GM13976 (cell line): ENCODE measurements at regions not wholly inside any gene's neighbourhood (a gene's known extent, or its start where the extent isn't known, plus 50 kb on each side); places are given as distances from the start of the nearest gene placed in this dataset.

ENCODE experiments used
- DNase-seq: peaks from one replicate; pipeline ENCODE4 v3.0.0; 2012; ENCODE audit warnings: low spot score
- in situ Hi-C: fragments of 300-500 bp; cut with MboI; formaldehyde crosslinking; loops from one replicate; pipeline ENCODE4 v1.12.0; 2022; ENCODE audit warnings: low sequenced_read_pairs, mixed read lengths, inconsistent platforms; ENCODE audit not compliant: unreplicated experiment
- TF ChIP-seq, protein P1 (sequence below): IDR thresholded peaks from 2 replicates; pipeline ENCODE4 v1.5.1; 2012; ENCODE audit warnings: borderline replicate concordance, mild to moderate bottlenecking; ENCODE audit not compliant: insufficient read depth; ENCODE audit errors: extremely low read depth, missing control alignments, control extremely low read depth

GRCh38 chr14:34021096-34021495 lies 70.2 kb upstream of the EGLN3 start:
- in situ Hi-C loops = no loop called here
- DNase-seq = no peak
- TF ChIP-seq, protein P1, sequence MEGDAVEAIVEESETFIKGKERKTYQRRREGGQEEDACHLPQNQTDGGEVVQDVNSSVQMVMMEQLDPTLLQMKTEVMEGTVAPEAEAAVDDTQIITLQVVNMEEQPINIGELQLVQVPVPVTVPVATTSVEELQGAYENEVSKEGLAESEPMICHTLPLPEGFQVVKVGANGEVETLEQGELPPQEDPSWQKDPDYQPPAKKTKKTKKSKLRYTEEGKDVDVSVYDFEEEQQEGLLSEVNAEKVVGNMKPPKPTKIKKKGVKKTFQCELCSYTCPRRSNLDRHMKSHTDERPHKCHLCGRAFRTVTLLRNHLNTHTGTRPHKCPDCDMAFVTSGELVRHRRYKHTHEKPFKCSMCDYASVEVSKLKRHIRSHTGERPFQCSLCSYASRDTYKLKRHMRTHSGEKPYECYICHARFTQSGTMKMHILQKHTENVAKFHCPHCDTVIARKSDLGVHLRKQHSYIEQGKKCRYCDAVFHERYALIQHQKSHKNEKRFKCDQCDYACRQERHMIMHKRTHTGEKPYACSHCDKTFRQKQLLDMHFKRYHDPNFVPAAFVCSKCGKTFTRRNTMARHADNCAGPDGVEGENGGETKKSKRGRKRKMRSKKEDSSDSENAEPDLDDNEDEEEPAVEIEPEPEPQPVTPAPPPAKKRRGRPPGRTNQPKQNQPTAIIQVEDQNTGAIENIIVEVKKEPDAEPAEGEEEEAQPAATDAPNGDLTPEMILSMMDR = no peak

- TF ChIP-seq, protein P1 = no peak
- in situ Hi-C loops = no loop called here
- no peak for DNase-seq
These were observed 69.1 kb upstream of the EGLN3 start for GRCh38 chr14:34020014-34020413.

DNA sequence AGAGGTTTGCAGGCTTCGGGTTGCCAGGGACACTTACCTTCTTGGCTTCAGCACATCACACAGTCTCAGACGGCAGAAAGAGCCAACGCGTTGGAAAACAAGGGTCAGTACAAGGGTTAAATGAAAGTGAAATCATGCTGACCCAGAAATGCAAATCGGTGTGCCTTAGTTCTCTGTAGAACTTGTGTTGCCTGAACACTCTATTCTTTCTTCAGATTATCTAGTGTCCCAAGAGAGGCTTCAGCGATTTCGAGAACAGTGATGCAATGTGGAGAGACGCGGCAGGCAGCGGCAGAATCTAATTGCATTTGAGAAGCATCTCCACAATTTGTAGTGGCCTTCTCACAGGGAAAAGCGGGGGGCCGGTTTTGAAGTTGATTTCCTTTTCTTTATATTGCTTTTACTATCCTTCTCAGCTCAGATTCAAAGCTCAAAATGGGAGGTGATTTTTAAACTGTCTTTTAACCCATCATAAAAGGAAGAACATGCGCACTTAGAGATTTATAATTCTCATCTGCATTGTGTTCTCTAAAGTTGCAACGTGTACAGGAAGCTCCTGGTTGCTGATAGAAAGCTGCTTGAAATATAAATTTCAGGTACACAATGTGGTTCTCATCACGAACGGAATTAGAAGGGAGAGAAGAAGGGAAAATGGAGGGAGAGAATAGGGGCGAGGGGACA lies 67.8 kb upstream of the EGLN3 start:
- TF ChIP-seq, protein P1 = no peak
- in situ Hi-C loops = no loop called here
- no peak for DNase-seq

DNA sequence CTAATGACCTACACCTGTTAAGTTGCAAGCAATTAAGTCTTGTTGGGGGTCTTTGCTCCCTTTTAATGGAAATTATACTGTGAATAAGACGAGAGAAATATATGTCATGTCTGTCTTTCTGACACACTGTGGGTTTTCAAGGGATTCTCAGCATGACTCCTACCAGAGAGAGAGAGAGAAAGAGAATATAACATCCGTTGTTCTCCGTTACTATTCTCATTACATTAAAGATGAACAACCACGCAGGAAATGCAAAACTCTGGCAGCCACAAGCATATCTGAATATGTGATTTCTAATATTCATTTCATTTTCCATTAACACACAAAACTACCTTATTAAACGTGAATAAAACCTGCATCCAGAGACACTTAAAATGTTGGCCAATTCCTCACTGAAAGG lies 67.3 kb upstream of the EGLN3 start:
- in situ Hi-C loops = no loop called here
- DNase-seq = no peak
- TF ChIP-seq, protein P1 = no peak

GRCh38 chr14:34015383-34015782 lies 64.5 kb upstream of the EGLN3 start:
- TF ChIP-seq, protein P1 = no peak
- no peak for DNase-seq
- in situ Hi-C loops = no loop called here

GRCh38 chr14:34014936-34015335 lies 64.1 kb upstream of the EGLN3 start:
- in situ Hi-C loops = no loop called here
- TF ChIP-seq, protein P1 = no peak

DNA sequence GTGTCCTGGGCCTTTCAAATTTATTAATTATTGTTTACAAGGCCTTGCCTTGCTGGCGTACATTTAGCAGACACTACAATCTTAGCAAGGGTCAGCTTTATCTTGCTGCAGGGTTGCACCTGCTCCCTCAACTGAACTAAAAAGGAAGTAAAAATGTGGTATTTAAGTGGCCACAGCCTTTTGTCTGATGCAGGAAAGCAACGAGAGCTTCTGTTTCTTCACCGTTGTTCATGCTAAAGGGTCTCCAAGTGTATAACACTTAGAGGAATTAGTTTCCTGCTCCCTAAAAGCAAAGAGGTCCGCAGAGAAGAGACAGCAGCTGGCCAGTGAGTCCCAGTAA lies 62.8 kb upstream of the EGLN3 start:
- peak; percentile 42 for DNase-seq
- TF ChIP-seq, protein P1 = no peak
- in situ Hi-C loops = no loop called here

More at GRCh38 chr14:34014936-34015335, 64.1 kb upstream of the EGLN3 start:
- no peak for DNase-seq
